MCF 10A (cell line): ENCODE measurements at regions not wholly inside any gene's neighbourhood (a gene's known extent, or its start where the extent isn't known, plus 50 kb on each side); places are given as distances from the start of the nearest gene placed in this dataset.

Experiments
- BruUV-seq: library from RNA; stranded (reverse); fragments of 400-500 nt; replicated peaks from 2 replicates; lab custom pipeline; 2021; lab: Mats Ljungman, UMichigan
- CTCF ChIA-PET: fragments of 300-600 bp; sonication (Branson Sonifier 250); formaldehyde crosslinking; extraction: SDS; loops from one replicate; lab custom pipeline; 2021; ENCODE audit warnings: antibody characterized with exemption, inconsistent platforms; lab: Yijun Ruan, JAX
- POLR2A ChIA-PET: fragments of 300-600, 350-650 bp; sonication (Branson Sonifier 250); formaldehyde crosslinking; extraction: SDS; loops from one replicate; lab custom pipeline; 2020; ENCODE audit warnings: antibody characterized with exemption, inconsistent platforms; lab: Yijun Ruan, JAX
- DNase-seq: peaks from one replicate; pipeline ENCODE4 v3.0.0-alpha.2; 2018; ENCODE audit not compliant: unreplicated experiment
- H3K27ac Mint-ChIP-seq: one replicate; pipeline ENCODE4 v1.8.0; 2022; ENCODE audit warnings: mild to moderate bottlenecking, low read depth, mixed read lengths; ENCODE audit not compliant: unreplicated experiment
- H3K27me3 Mint-ChIP-seq: one replicate; pipeline ENCODE4 v1.8.0; 2022; ENCODE audit warnings: mixed read lengths; ENCODE audit not compliant: insufficient read depth, unreplicated experiment
- H3K36me3 Mint-ChIP-seq: one replicate; pipeline ENCODE4 v1.8.0; 2022; ENCODE audit warnings: mild to moderate bottlenecking, moderate library complexity, mixed read lengths; ENCODE audit not compliant: insufficient read depth, unreplicated experiment
- H3K4me1 Mint-ChIP-seq: one replicate; pipeline ENCODE4 v1.8.0; 2022; ENCODE audit warnings: mixed read lengths; ENCODE audit not compliant: insufficient read depth, unreplicated experiment
- H3K4me3 Mint-ChIP-seq: one replicate; pipeline ENCODE4 v1.8.0; 2022; ENCODE audit warnings: mild to moderate bottlenecking, moderate library complexity, mixed read lengths; ENCODE audit not compliant: unreplicated experiment
- H3K9me3 Mint-ChIP-seq: one replicate; pipeline ENCODE4 v1.8.0; 2022; ENCODE audit warnings: mixed read lengths; ENCODE audit not compliant: unreplicated experiment
- CTCF ChIP-seq: fragments of 200-600 bp; IDR thresholded peaks from one replicate; pipeline ENCODE4 v1.8.0; 2022; ENCODE audit warnings: antibody characterized with exemption, mild to moderate bottlenecking; ENCODE audit not compliant: unreplicated experiment
- intact Hi-C: fragments of 100-400 bp; cut with micrococcal nuclease; formaldehyde crosslinking; loops from 2 replicates; pipeline ENCODE4 v1.14.1; 2022

- TF ChIP-seq CTCF = no peak
- Mint-ChIP-seq H3K27me3 (peaks cover 7% of the 10 kb centered on the region), H3K9me3 (no peaks in the 10 kb centered on the region), H3K4me3 (no peak overlapping the region), H3K4me1 (no peaks in the 10 kb centered on the region), H3K27ac (no peak overlapping the region), H3K36me3 (no peaks in the 10 kb centered on the region)
- intact Hi-C loops = loop anchor here (10.0 kb wide), 1 partner anchor 67 kb away; no protein-coding TSS in a partner anchor
- DNase-seq = no peak
- ChIA-PET CTCF (interaction anchor here (0.6 kb wide), 1 partner anchor 167 kb away, joined by 3 read pairs; no protein-coding TSS in a partner anchor), POLR2A (no interaction called here)
- BruUV-seq = no TSS peak
Measured at GRCh38 chr9:71368157-71368556, 246.7 kb upstream of the TRPM3 start.

DNA sequence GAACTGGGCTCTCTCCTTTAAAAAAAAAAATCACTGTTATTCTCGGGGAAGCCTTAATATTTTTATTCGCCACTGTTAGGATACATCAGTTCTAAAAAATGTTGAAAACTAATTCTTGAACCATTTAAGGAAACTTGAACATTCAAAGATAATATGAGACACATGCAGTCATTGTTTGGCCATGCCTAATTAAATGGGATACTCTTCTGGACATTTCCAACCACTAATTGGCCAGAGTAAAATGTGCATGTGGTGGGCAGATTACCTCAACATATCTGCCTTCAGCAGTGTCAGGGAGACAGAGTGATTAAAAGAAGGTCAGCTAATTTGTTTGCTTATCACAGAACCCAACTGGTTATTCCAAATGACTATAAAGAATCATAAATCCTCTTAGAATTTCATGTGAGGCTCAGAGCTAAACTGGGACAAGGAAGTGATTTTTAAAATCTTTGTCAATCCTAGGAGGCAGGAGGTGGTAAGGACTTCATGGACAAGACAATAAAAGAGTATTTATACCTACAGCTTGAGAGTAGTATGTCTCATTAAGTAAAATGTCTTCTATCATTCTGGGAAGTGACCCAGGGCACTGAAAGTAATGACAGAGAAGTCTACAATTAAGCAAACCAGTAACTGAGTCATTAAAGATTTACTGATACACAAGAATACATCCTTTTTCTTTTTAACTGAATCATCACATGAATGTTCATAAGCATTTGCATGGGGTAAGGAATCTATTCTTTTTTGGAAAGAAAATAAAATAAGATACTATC, 242.9 kb upstream of the TRPM3 start:
- H3K27ac Mint-ChIP-seq = no peak overlapping the region
- ChIA-PET CTCF (interaction anchor here (0.6 kb wide), 1 partner anchor 493 kb away, joined by 3 read pairs; no protein-coding TSS in a partner anchor), POLR2A (no interaction called here)

DNA sequence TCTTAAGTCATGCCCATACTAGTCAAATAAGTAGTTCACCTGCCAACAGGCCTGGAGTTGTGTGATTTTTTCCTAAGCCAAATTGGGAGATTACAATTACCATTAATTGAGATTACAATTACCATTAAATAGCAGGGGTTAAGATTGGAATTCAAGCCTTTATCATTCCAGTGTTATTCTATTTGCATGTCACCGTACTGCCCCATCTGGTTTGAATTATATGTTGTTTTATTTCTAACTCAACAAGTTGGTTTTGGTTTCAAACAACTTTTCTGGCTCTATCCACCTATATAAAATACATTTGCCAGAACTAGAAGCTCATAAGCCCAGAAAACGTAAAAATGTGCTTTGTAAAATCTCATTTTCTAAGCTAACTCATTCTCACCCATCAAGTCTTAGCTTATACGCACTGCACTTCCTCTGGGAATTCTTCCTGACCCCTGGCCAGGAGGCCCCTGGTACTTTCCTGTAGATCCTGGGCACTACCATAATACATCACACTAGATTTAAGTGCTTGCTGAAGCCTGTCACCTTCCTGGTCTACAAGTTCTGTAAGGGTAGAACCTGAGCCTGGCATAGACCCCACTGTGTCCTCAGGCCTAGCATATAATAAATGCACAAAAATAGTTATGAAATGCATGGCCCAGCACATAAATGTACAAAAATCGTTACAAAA, 242.0 kb upstream of the TRPM3 start:
- Mint-ChIP-seq H3K9me3 (no peaks in the 10 kb centered on the region), H3K4me1 (no peaks in the 10 kb centered on the region), H3K36me3 (no peaks in the 10 kb centered on the region), H3K27ac (no peak overlapping the region), H3K4me3 (no peak overlapping the region), H3K27me3 (no peaks in the 10 kb centered on the region)
- TF ChIP-seq CTCF = no peak
- DNase-seq = no peak
- ChIA-PET POLR2A (no interaction called here), CTCF (interaction anchor here (0.6 kb wide), 1 partner anchor 493 kb away, joined by 3 read pairs; no protein-coding TSS in a partner anchor)
- BruUV-seq = no TSS peak
- intact Hi-C loops = loop anchor here (10.0 kb wide), 1 partner anchor 71 kb away; no protein-coding TSS in a partner anchor

More for the DNA sequence above, 242.9 kb upstream of the TRPM3 start:
- no TSS peak for BruUV-seq
- H3K27me3 Mint-ChIP-seq = no peaks in the 10 kb centered on the region
- H3K9me3 Mint-ChIP-seq = no peaks in the 10 kb centered on the region
- no peak for TF ChIP-seq CTCF
- intact Hi-C loops = loop anchor here (10.0 kb wide), 1 partner anchor 70 kb away; no protein-coding TSS in a partner anchor
- no peaks in the 10 kb centered on the region for H3K4me1 Mint-ChIP-seq
- no peaks in the 10 kb centered on the region for H3K36me3 Mint-ChIP-seq
- DNase-seq = no peak
- no peak overlapping the region for H3K4me3 Mint-ChIP-seq

DNA sequence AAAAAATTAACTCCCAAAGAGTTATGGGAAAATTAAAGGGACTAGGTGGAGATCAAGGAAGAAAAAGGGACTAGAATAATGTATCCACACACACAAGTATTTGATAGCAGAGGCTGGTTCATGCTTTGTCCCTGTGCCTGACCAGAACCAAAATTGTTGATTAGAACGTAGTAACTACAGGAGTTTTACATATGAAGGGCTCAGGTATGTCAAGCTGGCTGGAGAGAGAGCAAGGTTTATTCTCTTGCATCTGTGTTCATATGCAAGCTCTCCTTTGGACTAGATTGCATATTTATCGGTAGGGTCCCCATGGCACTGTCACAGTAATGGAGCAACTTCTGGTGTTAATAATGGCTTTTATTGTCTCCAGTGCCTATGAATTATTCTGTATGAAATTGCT, 239.9 kb upstream of the TRPM3 start:
- H3K4me1 Mint-ChIP-seq = no peaks in the 10 kb centered on the region
- BruUV-seq = no TSS peak
- ChIA-PET POLR2A (no interaction called here), CTCF (no interaction called here)
- H3K27ac Mint-ChIP-seq = no peak overlapping the region
- H3K27me3 Mint-ChIP-seq = no peaks in the 10 kb centered on the region
- no peaks in the 10 kb centered on the region for H3K9me3 Mint-ChIP-seq
- no peak for DNase-seq
- intact Hi-C loops = loop anchor here (10.0 kb wide), 1 partner anchor 73 kb away; no protein-coding TSS in a partner anchor
- TF ChIP-seq CTCF = no peak
- no peaks in the 10 kb centered on the region for H3K36me3 Mint-ChIP-seq
- H3K4me3 Mint-ChIP-seq = no peak overlapping the region
